ENCODE measurements at regions not wholly inside any gene's neighbourhood (a gene's known extent, or its start where the extent isn't known, plus 50 kb on each side); places are given as distances from the start of the nearest gene placed in this dataset.
"Not testable (repeated sequence)": the region's sequence is repeated elsewhere in the genome, so short reads cannot be mapped to it uniquely, and the experiment has no call there.

GRCh38 chr20:19121916-19122315 is 90.5 kb upstream of the SLC24A3 start:
- FAIRE-seq, result no peak

- no peak for FAIRE-seq
Observed at GRCh38 chr20:19122395-19122794, 90.0 kb upstream of the SLC24A3 start.

- FAIRE-seq, result no peak
Observed at GRCh38 chr20:19125508-19125907, 86.9 kb upstream of the SLC24A3 start.

- no peak for FAIRE-seq
Observed at GRCh38 chr20:19129306-19129705, 83.1 kb upstream of the SLC24A3 start.

DNA sequence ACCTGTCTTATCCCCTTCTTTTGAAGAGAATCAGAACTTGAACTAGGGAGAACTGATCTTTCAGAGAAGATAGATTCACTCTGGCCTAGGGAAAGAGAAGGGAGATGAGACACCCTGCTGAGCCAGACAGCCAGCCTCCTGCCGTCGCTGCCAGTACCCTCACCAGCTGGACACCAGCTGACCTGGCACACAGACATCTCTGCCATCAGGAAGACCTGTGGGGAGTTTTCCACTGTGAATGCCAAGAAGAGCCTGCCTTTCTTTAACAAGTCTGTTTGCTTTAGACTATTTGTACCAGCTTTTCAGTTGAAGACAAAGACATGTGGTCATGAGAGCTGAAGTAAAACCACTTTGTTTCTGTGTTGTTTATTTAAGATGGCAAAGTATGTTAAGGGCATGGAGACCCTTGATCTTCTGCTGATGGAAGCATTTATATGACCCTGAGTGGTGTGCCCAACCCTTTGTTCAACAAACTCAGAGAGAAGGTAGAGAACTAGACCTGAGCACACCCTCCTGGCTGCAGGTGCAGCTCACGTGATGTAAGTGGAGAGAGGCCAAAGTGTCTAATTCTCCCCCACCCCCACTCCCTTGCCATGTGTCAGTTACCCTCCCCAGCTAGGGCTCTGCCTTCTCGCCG is 82.3 kb upstream of the SLC24A3 start:
- no peak for FAIRE-seq

GRCh38 chr20:19130613-19130984 is 81.8 kb upstream of the SLC24A3 start:
- no peak for FAIRE-seq

GRCh38 chr20:19137641-19138040 is 74.8 kb upstream of the SLC24A3 start:
- no peak for FAIRE-seq

GRCh38 chr20:19138758-19139157 is 73.7 kb upstream of the SLC24A3 start:
- FAIRE-seq, result no peak

DNA sequence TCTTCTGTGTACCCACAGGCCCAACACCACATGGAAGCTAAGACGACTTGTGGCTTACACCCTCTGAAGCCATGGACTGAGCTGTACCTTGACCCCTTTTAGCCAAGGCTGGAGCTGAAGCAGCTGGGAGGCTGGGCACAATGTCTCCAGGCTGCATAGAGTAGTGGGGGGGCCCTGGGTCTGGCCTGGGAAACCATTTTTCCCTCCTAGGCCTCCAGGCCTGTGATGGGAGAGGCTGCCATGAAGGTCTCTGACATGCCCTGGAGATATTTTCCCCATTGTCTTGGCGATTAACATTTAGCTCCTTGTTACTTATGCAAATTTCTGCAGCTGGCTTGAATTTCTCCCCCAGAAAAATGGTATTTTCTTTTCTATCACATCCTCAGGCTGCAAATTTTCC is 72.9 kb upstream of the SLC24A3 start:
- not testable (repeated sequence) for FAIRE-seq

DNA sequence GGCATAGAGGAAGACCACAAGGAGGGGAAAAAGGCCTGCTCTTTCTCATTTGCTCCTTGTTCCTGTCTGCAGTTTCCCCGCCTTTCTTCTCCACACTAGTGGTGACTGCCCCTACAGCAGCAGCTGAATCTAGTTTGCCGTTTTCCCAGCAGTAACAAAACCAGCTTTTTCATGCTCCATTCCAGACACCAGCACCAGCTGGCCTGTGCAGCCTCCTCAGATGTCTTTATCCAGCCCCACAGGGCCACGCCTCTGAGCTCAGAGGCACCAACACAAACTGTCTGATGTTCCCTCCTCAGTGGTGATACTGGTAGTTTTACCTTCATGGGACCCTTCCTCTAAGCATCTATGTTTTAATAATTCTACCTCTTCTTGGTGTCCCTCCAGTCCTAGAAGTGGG is 70.4 kb upstream of the SLC24A3 start:
- no peak for FAIRE-seq

DNA sequence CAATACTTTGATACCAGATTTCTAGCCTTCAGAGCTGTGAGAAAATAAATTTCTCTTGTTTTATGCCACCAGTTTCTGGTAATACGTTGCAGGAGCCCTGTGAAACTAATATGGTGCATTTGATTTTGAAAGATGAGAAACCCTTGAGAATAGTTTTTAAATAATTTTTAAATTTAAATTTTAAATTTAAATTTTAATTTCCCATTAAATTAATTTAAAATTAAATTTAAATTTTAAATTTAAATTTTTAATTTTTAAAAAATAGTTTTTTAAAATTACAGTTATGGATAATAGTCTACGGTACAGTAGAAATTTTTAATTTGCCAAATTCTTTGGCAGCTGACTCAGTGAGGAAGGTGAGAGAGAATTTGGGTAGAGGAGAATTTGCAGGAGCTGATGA is 68.6 kb upstream of the SLC24A3 start:
- peak; percentile 10 for FAIRE-seq

DNA sequence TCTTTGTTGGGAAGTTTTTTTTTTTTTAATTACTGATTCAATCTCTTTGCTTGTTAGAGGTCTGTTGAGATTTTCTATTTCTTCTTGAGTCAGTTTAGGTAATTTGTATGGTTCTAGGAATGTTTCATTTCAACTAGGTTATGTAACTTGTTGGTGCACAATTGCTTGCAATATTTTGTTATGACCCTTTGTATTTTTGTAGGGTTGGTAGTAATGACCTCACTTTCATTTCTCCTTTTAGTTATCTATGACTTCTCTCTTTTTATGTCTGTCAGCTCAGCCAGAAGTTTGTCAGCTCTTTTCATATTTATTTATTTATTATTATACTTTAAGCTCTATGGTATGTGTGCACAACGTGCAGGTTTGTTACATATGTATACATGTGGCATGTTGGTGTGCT is 51.1 kb upstream of the SLC24A3 start:
- no peak for FAIRE-seq
